Activated CD4-positive, alpha-beta T cell treated with anti-CD3 and anti-CD28 coated beads, Interleukin-2, amount 50 U/mL, for 16 hours (primary cell): ENCODE measurements at regions not wholly inside any gene's neighbourhood (a gene's known extent, or its start where the extent isn't known, plus 50 kb on each side); places are given as distances from the start of the nearest gene placed in this dataset.

Experiments
- DNase-seq: peaks from one replicate; pipeline ENCODE4 v3.0.0-alpha.2; 2020

GRCh38 chr12:40559865-40560264 is 132.4 kb upstream of the CNTN1 start:
- no peak for DNase-seq

GRCh38 chr12:40560848-40561247 is 131.4 kb upstream of the CNTN1 start:
- DNase-seq = no peak

- no peak for DNase-seq
Measured at GRCh38 chr12:40561395-40561966, 130.8 kb upstream of the CNTN1 start.

- no peak for DNase-seq
Measured at GRCh38 chr12:40565029-40565633, 127.1 kb upstream of the CNTN1 start.

GRCh38 chr12:40566271-40566670 is 126.0 kb upstream of the CNTN1 start:
- DNase-seq = no peak

- no peak for DNase-seq
Measured at GRCh38 chr12:40569626-40570179, 122.5 kb upstream of the CNTN1 start.

GRCh38 chr12:40573024-40573423 is 119.2 kb upstream of the CNTN1 start:
- no peak for DNase-seq

GRCh38 chr12:40575987-40576386 is 116.3 kb upstream of the CNTN1 start:
- DNase-seq = no peak

GRCh38 chr12:40577834-40578233 is 114.4 kb upstream of the CNTN1 start:
- DNase-seq = no peak

- DNase-seq = no peak
Measured at GRCh38 chr12:40579687-40580086, 112.6 kb upstream of the CNTN1 start.

- DNase-seq = no peak
Measured at GRCh38 chr12:40580346-40580745, 111.9 kb upstream of the CNTN1 start.

- DNase-seq = no peak
Measured at GRCh38 chr12:40581889-40582288, 110.3 kb upstream of the CNTN1 start.

- no peak for DNase-seq
Measured at GRCh38 chr12:40583743-40584142, 108.5 kb upstream of the CNTN1 start.

GRCh38 chr12:40584763-40585162 is 107.5 kb upstream of the CNTN1 start:
- no peak for DNase-seq

GRCh38 chr12:40586823-40587222 is 105.4 kb upstream of the CNTN1 start:
- DNase-seq = no peak

- DNase-seq = no peak
Measured at GRCh38 chr12:40587421-40587820, 104.8 kb upstream of the CNTN1 start.

- DNase-seq = no peak
Measured at GRCh38 chr12:40587970-40588369, 104.3 kb upstream of the CNTN1 start.

GRCh38 chr12:40597133-40597532 is 95.1 kb upstream of the CNTN1 start:
- no peak for DNase-seq

GRCh38 chr12:40598073-40598472 is 94.2 kb upstream of the CNTN1 start:
- no peak for DNase-seq

- no peak for DNase-seq
Measured at GRCh38 chr12:40602562-40602961, 89.7 kb upstream of the CNTN1 start.

GRCh38 chr12:40614923-40615322 is 77.3 kb upstream of the CNTN1 start:
- DNase-seq = peak; percentile 3

- DNase-seq = no peak
Measured at GRCh38 chr12:40615590-40615989, 76.6 kb upstream of the CNTN1 start.

GRCh38 chr12:40616383-40616915 is 75.8 kb upstream of the CNTN1 start:
- DNase-seq = no peak

GRCh38 chr12:40618636-40619035 is 73.6 kb upstream of the CNTN1 start:
- no peak for DNase-seq

- no peak for DNase-seq
Measured at GRCh38 chr12:40620564-40621019, 71.6 kb upstream of the CNTN1 start.
